B cell (primary cell): ENCODE measurements at regions not wholly inside any gene's neighbourhood (a gene's known extent, or its start where the extent isn't known, plus 50 kb on each side); places are given as distances from the start of the nearest gene placed in this dataset.

Experiments used
- CTCF ChIP-seq: fragments of 200-600 bp; IDR thresholded peaks from one replicate; pipeline ENCODE4 v1.8.0; 2022; ENCODE audit warnings: antibody characterized with exemption, mild to moderate bottlenecking
- EZH2 ChIP-seq: IDR thresholded peaks from 2 replicates; pipeline ENCODE4 v1.6.1; 2012; ENCODE audit warnings: borderline replicate concordance, low read depth, mild to moderate bottlenecking, moderate library complexity, low read length; ENCODE audit not compliant: insufficient read depth, poor library complexity, severe bottlenecking

DNA sequence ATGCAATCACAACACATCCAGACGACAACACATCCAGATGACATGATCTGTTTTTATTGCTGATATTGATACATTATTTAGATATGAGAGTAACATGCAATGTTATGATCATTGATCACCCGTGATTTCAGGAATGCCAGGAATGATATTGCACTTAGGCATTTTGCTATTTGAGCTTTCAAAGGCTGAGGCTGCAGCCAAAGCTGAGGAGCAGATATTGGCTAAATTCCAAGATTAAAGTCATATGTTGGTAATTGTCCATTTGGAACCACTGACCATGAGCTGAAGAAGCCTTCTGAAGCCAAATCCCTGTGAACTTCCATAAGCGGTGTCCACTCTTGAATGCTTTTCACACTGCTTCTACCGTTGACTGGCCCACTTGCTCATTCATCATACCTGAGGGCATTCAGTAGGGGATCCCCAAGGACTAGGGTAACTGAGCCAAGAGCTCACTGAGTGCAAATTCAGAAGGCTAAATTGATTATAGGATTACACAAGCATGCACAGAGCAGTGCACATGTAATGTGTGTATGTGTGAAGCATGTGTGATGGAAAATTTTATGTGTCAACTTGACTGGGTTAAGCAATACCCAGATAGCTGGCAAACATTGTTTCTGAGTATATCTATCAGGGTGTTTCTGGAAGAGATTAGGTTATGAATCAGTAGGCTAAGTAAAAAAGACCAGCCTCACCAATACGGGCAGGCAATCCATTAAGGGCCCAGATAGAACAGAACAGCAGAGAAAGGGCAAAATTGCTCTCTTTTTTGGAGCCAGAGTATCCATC, 92.1 kb upstream of the PLAAT1 start:
- no peak for TF ChIP-seq CTCF
- TF ChIP-seq EZH2, result no peak
